Sigmoid colon (tissue), 6 donors: ENCODE measurements at regions not wholly inside any gene's neighbourhood (a gene's known extent, or its start where the extent isn't known, plus 50 kb on each side); places are given as distances from the start of the nearest gene placed in this dataset.
A peak's percentile ranks its signal among the peaks of the same experiment; 100 is the strongest.

Experiments used
- DNase-seq: peaks from one replicate; pipeline ENCODE4 v3.0.0-alpha.2; 2019
- H3K27ac ChIP-seq, 4 donors: fragments of 200-600 bp; sonication (generic); one replicate each; pipeline ENCODE4 v1.5.1; 2016 to 2019; ENCODE audit warnings: mild to moderate bottlenecking in 1 of 4
- H3K27me3 ChIP-seq, 3 donors: fragments of 200-600 bp; sonication (generic); one replicate each; pipeline ENCODE4 v1.5.1; 2019; ENCODE audit warnings: mild to moderate bottlenecking in 1 of 3
- H3K36me3 ChIP-seq, 4 donors: fragments of 200-600 bp; sonication (generic); one replicate each; pipeline ENCODE4 v1.5.1; 2016 to 2019
- H3K4me1 ChIP-seq, 4 donors: fragments of 200-600 bp; sonication (generic); one replicate each; pipeline ENCODE4 v1.5.1; 2017 to 2019
- H3K4me3 ChIP-seq, 4 donors: fragments of 200-600 bp; sonication (generic); one replicate each; pipeline ENCODE4 v1.5.1; 2017 to 2019; ENCODE audit warnings: mild to moderate bottlenecking in 2 of 4, moderate library complexity in 1 of 4
- H3K9me3 ChIP-seq, 4 donors: fragments of 200-600 bp in 3 of 4; sonication (generic) in 3 of 4; one replicate each; pipeline versions ENCODE4 v1.5.1 to v1.6.1; 2013 to 2019
- EP300 ChIP-seq, 4 donors: sonication (generic); formaldehyde crosslinking; IDR thresholded peaks; one replicate each; pipeline ENCODE4 v1.6.1; 2017; ENCODE audit warnings: antibody characterized with exemption in 4 of 4
- POLR2A ChIP-seq, 2 donors: fragments of 450-650 bp; IDR thresholded peaks; one replicate each; pipeline ENCODE4 v1.6.1; 2016; ENCODE audit warnings: antibody characterized with exemption in 2 of 2, mild to moderate bottlenecking in 2 of 2, moderate library complexity in 2 of 2
- POLR2AphosphoS5 ChIP-seq, 4 donors: sonication (generic); formaldehyde crosslinking; IDR thresholded peaks; one replicate each; pipeline ENCODE4 v1.6.1; 2017; ENCODE audit warnings: antibody characterized with exemption in 4 of 4
- WGBS, 2 donors: extraction: QIAGEN DNeasy Blood & Tissue Kit; methylation state at CpG; one replicate each; pipeline ENCODE4 v1.1.7; 2013; 5-methylcytosine and 5-hydroxymethylcytosine counted together
- intact Hi-C: fragments of 100-400 bp; cut with DNase I; formaldehyde crosslinking; loops from one replicate; pipeline ENCODE4 v1.15.1; 2023
- TF ChIP-seq, protein P1 (sequence below), 4 experiments: fragments of 450-650 bp in 3 of 4; fragments of 200-600 bp in 1 of 4; IDR thresholded peaks; one replicate each; pipeline ENCODE4 v1.5.1; 2016 to 2019; ENCODE audit warnings: antibody characterized with exemption in 4 of 4, mild to moderate bottlenecking in 3 of 4, moderate library complexity in 2 of 4
- donor health status: healthy with polysubstance abuse.
- donor health status: healthy.

DNA sequence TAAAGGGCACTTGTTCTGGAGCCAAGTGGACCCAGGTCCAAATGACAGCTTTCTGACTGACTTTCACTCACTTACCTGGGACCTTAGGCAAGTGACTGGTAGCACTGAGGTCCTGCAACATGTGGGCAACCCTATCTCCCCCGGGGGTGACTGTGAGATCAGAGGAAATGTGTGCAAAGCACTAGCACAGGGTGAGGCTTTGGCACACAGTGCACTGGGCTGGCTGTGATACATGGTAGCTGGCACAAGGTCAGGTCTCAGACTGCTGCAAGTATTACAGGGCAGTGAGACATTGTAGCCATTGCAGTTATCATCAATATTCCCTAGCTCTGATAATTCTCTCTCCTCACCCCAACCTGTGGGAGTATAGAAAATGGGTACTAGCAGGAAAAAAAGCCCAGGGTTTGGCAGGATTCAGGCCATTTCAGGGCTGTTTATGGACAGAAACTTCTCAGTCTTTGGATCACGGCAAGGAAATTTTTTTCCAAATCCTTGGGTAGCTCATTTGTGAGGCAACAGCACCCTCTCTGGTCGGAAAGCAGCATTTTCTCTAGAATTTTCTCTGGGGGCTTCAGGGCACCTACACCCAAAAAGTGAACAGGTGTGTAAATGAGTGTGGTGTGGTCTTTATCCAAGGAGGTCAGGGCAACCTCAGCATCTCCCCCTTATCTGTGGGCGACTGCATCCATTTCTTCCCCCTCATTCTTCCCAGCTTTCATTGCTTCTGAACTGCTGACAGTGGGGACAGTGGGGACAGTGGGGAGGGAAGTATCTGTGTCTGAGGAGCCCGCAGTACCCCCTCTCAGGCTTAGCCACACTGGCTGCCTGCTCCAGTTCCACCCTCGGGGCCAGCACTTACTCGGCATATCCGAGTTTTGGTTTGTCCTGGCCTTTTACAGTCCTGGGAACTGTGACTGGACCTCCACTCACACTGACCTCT, 148.7 kb upstream of the PHACTR3 start:
- Histone ChIP-seq H3K36me3 (no peaks in the 10 kb centered on the region), H3K4me3 (peak overlapping the region in 1 of 4 donors; percentile 12), H3K27me3 (peaks cover 0 to 3% (median 0%) of the 10 kb centered on the region in 3 donors), H3K4me1 (peaks cover 0 to 5% (median 1%) of the 10 kb centered on the region in 4 donors), H3K27ac (no peak overlapping the region), H3K9me3 (no peaks in the 10 kb centered on the region)
- WGBS, 2 donors: 26 to 42% methylated on average over 8 of the region's 8 CpGs
- DNase-seq: peak; percentile 52
- TF ChIP-seq, protein P1, sequence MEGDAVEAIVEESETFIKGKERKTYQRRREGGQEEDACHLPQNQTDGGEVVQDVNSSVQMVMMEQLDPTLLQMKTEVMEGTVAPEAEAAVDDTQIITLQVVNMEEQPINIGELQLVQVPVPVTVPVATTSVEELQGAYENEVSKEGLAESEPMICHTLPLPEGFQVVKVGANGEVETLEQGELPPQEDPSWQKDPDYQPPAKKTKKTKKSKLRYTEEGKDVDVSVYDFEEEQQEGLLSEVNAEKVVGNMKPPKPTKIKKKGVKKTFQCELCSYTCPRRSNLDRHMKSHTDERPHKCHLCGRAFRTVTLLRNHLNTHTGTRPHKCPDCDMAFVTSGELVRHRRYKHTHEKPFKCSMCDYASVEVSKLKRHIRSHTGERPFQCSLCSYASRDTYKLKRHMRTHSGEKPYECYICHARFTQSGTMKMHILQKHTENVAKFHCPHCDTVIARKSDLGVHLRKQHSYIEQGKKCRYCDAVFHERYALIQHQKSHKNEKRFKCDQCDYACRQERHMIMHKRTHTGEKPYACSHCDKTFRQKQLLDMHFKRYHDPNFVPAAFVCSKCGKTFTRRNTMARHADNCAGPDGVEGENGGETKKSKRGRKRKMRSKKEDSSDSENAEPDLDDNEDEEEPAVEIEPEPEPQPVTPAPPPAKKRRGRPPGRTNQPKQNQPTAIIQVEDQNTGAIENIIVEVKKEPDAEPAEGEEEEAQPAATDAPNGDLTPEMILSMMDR (IDR thresholded peaks at IDR 0.05): peak in 3 of 4 experiments; percentile 49 to 62 (median 61)
- TF ChIP-seq EP300 (IDR thresholded peaks at IDR 0.05): no peak
- intact Hi-C loops: loop anchor here (1.0 to 2.0 kb wide), 2 partner anchors 367 to 585 kb away; no protein-coding TSS in a partner anchor

DNA sequence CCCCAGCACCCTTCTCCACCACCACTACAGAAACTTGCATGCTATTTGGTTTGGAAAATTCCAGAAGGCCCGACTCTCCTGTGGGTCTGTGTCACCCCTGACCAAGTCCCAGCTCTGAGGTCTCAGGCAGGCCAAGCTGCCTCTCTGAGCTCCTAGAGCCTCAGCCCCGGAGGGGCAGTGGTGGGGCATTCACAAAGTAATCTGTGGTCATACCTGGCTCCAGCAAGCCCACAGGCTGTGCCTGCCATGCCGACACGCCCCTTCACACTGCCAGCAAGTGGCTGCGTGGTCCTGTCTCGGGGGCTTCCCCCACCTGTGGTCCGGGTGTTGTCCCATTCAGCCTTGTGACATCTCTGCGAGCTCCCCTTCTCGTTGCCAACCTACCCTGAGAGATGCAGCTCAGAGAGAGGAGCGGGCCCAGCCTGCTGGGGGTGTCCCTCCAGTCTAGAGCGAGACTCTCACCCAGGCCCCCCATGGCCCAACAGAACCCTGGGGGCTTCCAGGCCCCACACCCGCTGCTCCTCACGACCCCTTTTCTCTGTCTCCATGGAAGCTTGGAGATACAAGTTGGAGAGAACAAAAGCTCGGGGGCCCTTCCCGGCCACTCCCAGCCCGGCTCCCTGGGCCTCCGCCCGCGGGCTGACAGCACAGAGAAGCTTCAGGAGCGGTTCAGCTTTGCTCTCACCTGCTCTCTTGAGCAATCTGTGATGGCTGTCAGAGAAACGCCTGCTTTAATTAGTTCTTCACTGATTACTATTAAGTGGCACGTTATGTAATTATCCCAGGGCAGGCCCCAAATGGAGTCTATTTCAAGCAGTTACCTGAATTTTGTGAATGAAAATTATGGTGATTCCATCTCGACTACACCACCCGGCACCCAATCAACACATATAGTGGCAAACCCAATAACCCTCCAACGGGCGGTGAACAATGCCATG, 147.7 kb upstream of the PHACTR3 start:
- peak; percentile 55 for DNase-seq
- Histone ChIP-seq H3K4me3 (no peak overlapping the region), H3K27ac (no peak overlapping the region), H3K4me1 (peaks cover 0 to 5% (median 1%) of the 10 kb centered on the region in 4 donors), H3K9me3 (no peaks in the 10 kb centered on the region), H3K27me3 (peaks cover 0 to 3% (median 0%) of the 10 kb centered on the region in 3 donors), H3K36me3 (no peaks in the 10 kb centered on the region)
- intact Hi-C loops: no loop called here
- WGBS, 2 donors: 60 to 83% methylated on average over 26 of the region's 26 CpGs
- TF ChIP-seq POLR2AphosphoS5 (IDR thresholded peaks at IDR 0.05): no peak
- no peak for TF ChIP-seq POLR2A (IDR thresholded peaks at IDR 0.05)
- no peak for TF ChIP-seq EP300 (IDR thresholded peaks at IDR 0.05)
- TF ChIP-seq, protein P1 (IDR thresholded peaks at IDR 0.05): no peak

DNA sequence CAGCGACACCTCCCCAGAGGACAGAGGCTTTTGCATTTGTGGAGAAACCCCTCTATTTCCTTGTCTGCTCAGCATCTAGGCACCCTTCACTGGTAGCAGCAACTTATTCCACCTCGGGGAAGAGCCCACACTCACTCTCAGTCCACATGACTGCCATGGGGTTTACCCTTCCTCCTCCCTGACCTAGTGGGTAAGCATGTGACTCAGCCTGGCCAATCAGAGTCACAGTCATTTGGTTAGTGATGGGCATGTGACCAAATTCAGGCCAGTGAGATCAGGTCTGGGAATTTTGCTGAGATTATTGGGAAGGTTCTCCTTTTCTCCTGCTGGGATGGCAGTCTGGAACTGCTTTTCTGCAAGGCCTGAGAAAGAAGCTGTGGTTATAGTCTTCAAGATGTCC, 145.7 kb upstream of the PHACTR3 start:
- TF ChIP-seq EP300 (IDR thresholded peaks at IDR 0.05) (no peak), POLR2AphosphoS5 (IDR thresholded peaks at IDR 0.05) (no peak), POLR2A (IDR thresholded peaks at IDR 0.05) (no peak)
- TF ChIP-seq, protein P1 (IDR thresholded peaks at IDR 0.05): no peak
- Histone ChIP-seq H3K4me3 (no peak overlapping the region), H3K9me3 (no peaks in the 10 kb centered on the region), H3K36me3 (no peaks in the 10 kb centered on the region), H3K27me3 (peaks cover 0 to 3% (median 0%) of the 10 kb centered on the region in 3 donors), H3K4me1 (peaks cover 0 to 5% (median 1%) of the 10 kb centered on the region in 4 donors), H3K27ac (no peak overlapping the region)
- intact Hi-C loops: no loop called here
- no peak for DNase-seq
- WGBS, 2 donors: 87 to 88% methylated on average over 2 of the region's 2 CpGs

DNA sequence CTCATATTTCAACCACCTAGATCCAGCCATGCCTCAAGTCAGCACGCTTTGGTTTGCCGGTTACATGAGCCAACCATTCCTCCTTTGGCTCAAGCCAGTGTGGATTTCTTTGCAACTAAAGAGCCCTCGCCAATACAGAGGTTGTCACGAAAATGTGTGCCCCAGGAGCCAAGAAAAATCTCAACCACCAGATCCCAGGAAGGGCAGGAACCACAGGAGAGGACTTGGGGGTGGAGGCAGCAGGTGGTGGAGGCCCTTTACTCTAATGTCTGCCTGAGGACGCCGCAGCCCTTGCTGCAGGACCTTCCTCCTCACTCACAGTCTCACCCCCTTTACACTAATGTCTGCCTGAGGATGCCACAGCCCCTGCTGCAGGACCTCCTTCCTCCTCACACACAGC, 144.8 kb upstream of the PHACTR3 start:
- H3K27ac ChIP-seq: no peak overlapping the region
- H3K27me3 ChIP-seq: peaks cover 0 to 3% (median 0%) of the 10 kb centered on the region in 3 donors
- TF ChIP-seq, protein P1 (IDR thresholded peaks at IDR 0.05): no peak
- H3K4me3 ChIP-seq: no peak overlapping the region
- intact Hi-C loops: no loop called here
- no peaks in the 10 kb centered on the region for H3K36me3 ChIP-seq
- whole genome bisulfite sequencing, 2 donors: 83 to 91% methylated on average over 6 of the region's 6 CpGs
- no peaks in the 10 kb centered on the region for H3K9me3 ChIP-seq
- no peak for DNase-seq
- H3K4me1 ChIP-seq: peaks cover 0 to 5% (median 1%) of the 10 kb centered on the region in 4 donors
